K562 (cell line): ENCODE measurements at regions not wholly inside any gene's neighbourhood (a gene's known extent, or its start where the extent isn't known, plus 50 kb on each side); places are given as distances from the start of the nearest gene placed in this dataset.

Source experiments
- ARID3A ChIP-seq: IDR thresholded peaks from 2 replicates; pipeline ENCODE4 v1.6.1; 2012; ENCODE audit warnings: low read depth, low read length, improper control_type of control experiment, borderline replicate concordance
- ARID3B ChIP-seq: fragments of 250-450 bp; sonication (Bioruptor Pico); IDR thresholded peaks from 2 replicates; pipeline ENCODE4 v1.4.0; 2020; ENCODE audit warnings: borderline replicate concordance
- ATF2 ChIP-seq: sonication (generic); formaldehyde crosslinking; IDR thresholded peaks from 2 replicates; pipeline ENCODE4 v1.8.1; 2022; ENCODE audit warnings: missing genetic modification reagents
- CBFA2T3 ChIP-seq: fragments of 450-650 bp; IDR thresholded peaks from 2 replicates; pipeline ENCODE4 v1.6.1; 2017
- DIDO1 ChIP-seq: fragments of 450-650 bp; IDR thresholded peaks from 2 replicates; pipeline ENCODE4 v1.6.1; 2016; ENCODE audit warnings: low read depth, missing biosample characterization, missing genetic modification characterization
- FOXK1 ChIP-seq: sonication (generic); formaldehyde crosslinking; IDR thresholded peaks from 2 replicates; pipeline ENCODE4 v1.8.0; 2022; ENCODE audit warnings: missing genetic modification reagents, mild to moderate bottlenecking, borderline replicate concordance
- MAFG ChIP-seq: fragments of 450-650 bp; conservative IDR thresholded peaks from 2 replicates; pipeline ENCODE4 v1.6.1; 2016; ENCODE audit warnings: missing genetic modification characterization, missing compliant biosample characterization
- MAX ChIP-seq: sonication (generic); formaldehyde crosslinking; IDR thresholded peaks from 2 replicates; pipeline ENCODE4 v1.9.0; 2022; ENCODE audit warnings: mild to moderate bottlenecking, missing genetic modification reagents
- NCOA1 ChIP-seq: fragments of 450-650 bp; IDR thresholded peaks from 2 replicates; pipeline ENCODE4 v1.6.1; 2016; ENCODE audit warnings: low read depth
- NCOR1 ChIP-seq: fragments of 450-650 bp; IDR thresholded peaks from 2 replicates; pipeline ENCODE4 v1.6.1; 2016; ENCODE audit warnings: mild to moderate bottlenecking, moderate library complexity
- NFATC3 ChIP-seq: fragments of 450-650 bp; IDR thresholded peaks from 2 replicates; pipeline ENCODE4 v1.6.1; 2017; ENCODE audit warnings: mild to moderate bottlenecking
- PHF8 ChIP-seq: fragments of 200-600 bp; sonication (generic); IDR thresholded peaks from 2 replicates; pipeline ENCODE4 v1.6.1; 2012; ENCODE audit warnings: mixed run types, mild to moderate bottlenecking, inconsistent platforms, low read length, moderate library complexity, borderline replicate concordance
- PKNOX1 ChIP-seq: fragments of 450-650 bp; IDR thresholded peaks from 2 replicates; pipeline ENCODE4 v1.6.1; 2016
- POLR2G ChIP-seq: fragments of 200-400 bp; formaldehyde crosslinking; IDR thresholded peaks from 2 replicates; pipeline ENCODE4 v1.6.1; 2017; ENCODE audit warnings: low read depth, mild to moderate bottlenecking, antibody characterized with exemption, low read length, moderate library complexity
- PREB ChIP-seq: sonication (generic); formaldehyde crosslinking; IDR thresholded peaks from 2 replicates; pipeline ENCODE4 v1.8.1; 2023; ENCODE audit warnings: mild to moderate bottlenecking, missing genetic modification reagents
- RNF2 ChIP-seq: sonication (generic); IDR thresholded peaks from 2 replicates; pipeline ENCODE4 v1.6.1; 2016
- SMAD2 ChIP-seq: fragments of 150-350 bp; IDR thresholded peaks from 2 replicates; pipeline ENCODE4 v1.6.1; 2014; ENCODE audit warnings: low read depth, mild to moderate bottlenecking, low read length
- SMARCE1 ChIP-seq: fragments of 450-650 bp; IDR thresholded peaks from 2 replicates; pipeline ENCODE4 v1.7.1; 2016; ENCODE audit warnings: mild to moderate bottlenecking
- STAT5B ChIP-seq: fragments of 250-450 bp; sonication (Bioruptor Pico); IDR thresholded peaks from 2 replicates; pipeline ENCODE4 v1.8.0; 2021; ENCODE audit warnings: mild to moderate bottlenecking, inconsistent platforms
- ZNF512 ChIP-seq: IDR thresholded peaks from 2 replicates; pipeline ENCODE4 v1.6.1; 2016; ENCODE audit warnings: missing genetic modification characterization, missing compliant biosample characterization

- TF ChIP-seq ATF2 (no peak), SMARCE1 (peak; percentile 90), ZNF512 (tag) (no peak), ARID3B (CRISPR knock-in tag) (no peak), NCOR1 (peak; percentile 92), NFATC3 (peak; percentile 62; the same call in 1 of the 2 replicates), FOXK1 (CRISPR knock-in tag) (no peak), MAX (CRISPR knock-in tag) (no peak), POLR2G (no peak), RNF2 (no peak), CBFA2T3 (peak; percentile 96), ARID3A (peak; percentile 96), NCOA1 (peak; percentile 54; the same call in 1 of the 2 replicates), MAFG (tag) (peak; percentile 81), DIDO1 (tag) (no peak), STAT5B (CRISPR knock-in tag) (no peak), PREB (CRISPR knock-in tag) (no peak), PKNOX1 (peak; percentile 33; the same call in 1 of the 2 replicates), PHF8 (no peak), SMAD2 (no peak)
These were observed 143.4 kb downstream of the MTRR start (continued) for GRCh38 chr5:8012131-8012977.
